ENCODE measurements at regions not wholly inside any gene's neighbourhood (a gene's known extent, or its start where the extent isn't known, plus 50 kb on each side); places are given as distances from the start of the nearest gene placed in this dataset.

DNA sequence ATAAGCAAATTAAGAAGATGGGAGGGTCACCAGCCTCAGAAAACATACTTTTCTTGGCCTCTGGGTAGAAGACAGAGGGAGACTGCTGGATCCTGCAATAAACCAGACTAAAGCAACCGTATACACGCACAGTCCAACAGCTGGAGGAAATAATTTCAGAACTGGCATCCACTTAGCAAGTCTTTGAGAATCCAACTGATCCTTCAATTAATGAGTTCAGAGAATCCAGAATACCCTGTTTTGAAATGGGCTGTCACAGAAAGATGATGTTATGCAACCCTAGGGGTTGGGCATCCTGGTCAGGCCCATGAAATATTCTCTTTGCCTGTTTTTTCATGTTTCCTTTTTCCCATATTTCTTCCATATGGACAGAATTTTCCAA lies 134.0 kb upstream of the MAGI3 start (continued):
- TF ChIP-seq GTF2F1 (IDR thresholded peaks at IDR 0.05; ENCODE audit: borderline replicate concordance, low read depth, low read length) (no peak), TBP (IDR thresholded peaks at IDR 0.05; ENCODE audit: low read depth, low read length) (no peak), CHD2 (IDR thresholded peaks at IDR 0.05; ENCODE audit: low read length) (no peak), ASH2L (IDR thresholded peaks at IDR 0.05; ENCODE audit: low read length) (no peak)

Measured in H1 (cell line).